CD4-positive, alpha-beta T cell (primary cell): ENCODE measurements at regions not wholly inside any gene's neighbourhood (a gene's known extent, or its start where the extent isn't known, plus 50 kb on each side); places are given as distances from the start of the nearest gene placed in this dataset.

Source experiments
- ATAC-seq: fragments of 200-7000 bp; cut with Tn5 transposase; one replicate; pipeline ENCODE4 v1.10.0; 2022; ENCODE audit warnings: mild to moderate bottlenecking; ENCODE audit not compliant: poor library complexity
- CTCF ChIA-PET: fragments of 350-600 bp; sonication (Branson Sonifier 250); formaldehyde crosslinking; loops from one replicate; lab custom pipeline; 2021; ENCODE audit warnings: antibody characterized with exemption, inconsistent platforms; lab: Charles Lee
- POLR2A ChIA-PET: fragments of 350-600 bp; sonication (Branson Sonifier 250); formaldehyde crosslinking; loops from one replicate; lab custom pipeline; 2021; ENCODE audit warnings: antibody characterized with exemption, inconsistent platforms; lab: Charles Lee
- DNase-seq, 14 experiments: peaks; one replicate each; pipeline ENCODE4 v3.0.0-alpha.2; 2013 to 2020; ENCODE audit warnings: mixed read lengths in 2 of 14
- H3K27ac ChIP-seq, 2 donors: one replicate each; pipeline versions ENCODE4 v1.5.1 to v1.7.0; 2013; ENCODE audit warnings: low read length in 2 of 2, low read depth in 1 of 2, mild to moderate bottlenecking in 1 of 2
- H3K27me3 ChIP-seq, 2 experiments: 1 replicate in 1 of 2; 2 replicates in 1 of 2; pipeline versions ENCODE4 v1.6.1 to v1.7.0; 2013; ENCODE audit warnings: low read length in 2 of 2, control low read depth in 1 of 2, mild to moderate bottlenecking in 1 of 2, moderate library complexity in 1 of 2; ENCODE audit not compliant: insufficient read depth in 2 of 2, control insufficient read depth in 1 of 2
- H3K36me3 ChIP-seq: one replicate; pipeline ENCODE4 v1.6.1; 2013; ENCODE audit warnings: low read length, control low read depth; ENCODE audit not compliant: insufficient read depth
- H3K4me1 ChIP-seq: one replicate; pipeline ENCODE4 v1.6.1; 2013; ENCODE audit warnings: low read length, control low read depth; ENCODE audit not compliant: insufficient read depth
- H3K4me3 ChIP-seq: one replicate; pipeline ENCODE4 v1.5.1; 2013; ENCODE audit warnings: mild to moderate bottlenecking, low read length, moderate library complexity
- H3K9me3 ChIP-seq, 2 experiments: 1 replicate in 1 of 2; 2 replicates in 1 of 2; pipeline versions ENCODE4 v1.6.1 to v1.7.0; 2013; ENCODE audit warnings: low read length in 2 of 2, mild to moderate bottlenecking in 2 of 2, control low read depth in 1 of 2, moderate library complexity in 1 of 2; ENCODE audit not compliant: control insufficient read depth in 1 of 2, insufficient read depth in 1 of 2
- H3K27ac Mint-ChIP-seq: one replicate; pipeline ENCODE4 v1.8.0; 2020; ENCODE audit warnings: mixed read lengths
- H3K27me3 Mint-ChIP-seq: one replicate; pipeline ENCODE4 v1.8.0; 2021; ENCODE audit warnings: mixed read lengths
- H3K36me3 Mint-ChIP-seq: one replicate; pipeline ENCODE4 v1.8.0; 2021; ENCODE audit warnings: low read depth, mixed read lengths
- H3K4me1 Mint-ChIP-seq: one replicate; pipeline ENCODE4 v1.8.0; 2021; ENCODE audit warnings: low read depth, mixed read lengths
- H3K4me3 Mint-ChIP-seq: one replicate; pipeline ENCODE4 v1.8.0; 2020; ENCODE audit warnings: mild to moderate bottlenecking, mixed read lengths
- H3K9me3 Mint-ChIP-seq: one replicate; pipeline ENCODE4 v1.8.0; 2020; ENCODE audit warnings: mixed read lengths
- intact Hi-C, 2 experiments: fragments of 100-400 bp; cut with DNase I in 1 of 2; cut with micrococcal nuclease in 1 of 2; formaldehyde crosslinking; loops; one replicate each; pipeline versions ENCODE4 v1.15.1 to v1.9.0; 2023 to 2025; cut with DNase I, micrococcal nuclease
- TF ChIP-seq, protein P1 (sequence below): fragments of 200-600 bp; IDR thresholded peaks from one replicate; pipeline ENCODE4 v1.8.0; 2022; ENCODE audit warnings: antibody characterized with exemption, mild to moderate bottlenecking

DNA sequence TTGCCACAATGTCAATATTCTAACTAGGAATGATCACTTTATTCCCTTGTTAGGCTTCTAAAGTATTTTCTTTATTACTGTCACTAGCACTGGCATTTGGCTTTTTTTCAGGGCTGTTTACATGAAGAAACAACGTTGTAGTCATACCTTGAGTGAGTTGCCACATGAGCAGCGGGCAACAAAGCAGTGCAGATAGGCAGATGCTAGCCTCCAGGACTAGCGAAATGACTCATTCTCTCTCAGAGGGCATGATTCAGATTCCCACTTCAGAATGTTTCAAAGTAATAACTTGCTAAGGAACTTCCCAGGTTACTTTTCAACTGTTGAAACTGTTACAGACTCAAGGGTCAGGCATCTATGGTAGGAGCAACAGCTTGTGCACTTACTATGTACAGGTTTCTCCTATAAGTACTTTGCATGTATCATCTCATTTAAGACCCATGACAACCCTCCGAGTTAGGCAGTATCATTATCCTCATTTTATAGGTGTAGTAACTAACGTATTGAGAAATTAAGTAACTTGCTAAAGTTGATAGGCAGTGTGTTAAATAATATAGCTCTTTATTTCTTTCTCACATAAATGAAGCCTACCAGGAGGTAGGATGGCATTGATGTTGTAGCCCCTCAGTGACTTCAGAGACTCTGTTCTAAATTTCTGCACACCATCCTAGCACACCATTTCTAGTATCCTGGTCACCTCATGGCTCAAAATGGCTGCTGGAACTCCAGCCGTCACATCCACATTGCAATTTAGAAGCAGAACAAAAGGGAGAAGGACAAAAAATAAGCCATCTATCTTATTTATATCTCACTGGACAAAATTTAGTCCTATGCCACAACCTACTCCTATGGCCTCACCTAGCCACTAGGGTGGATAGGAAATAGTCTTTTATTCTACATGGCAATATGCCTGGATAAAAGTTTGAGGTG lies 83.3 kb downstream of the ICOS start:
- TF ChIP-seq, protein P1, sequence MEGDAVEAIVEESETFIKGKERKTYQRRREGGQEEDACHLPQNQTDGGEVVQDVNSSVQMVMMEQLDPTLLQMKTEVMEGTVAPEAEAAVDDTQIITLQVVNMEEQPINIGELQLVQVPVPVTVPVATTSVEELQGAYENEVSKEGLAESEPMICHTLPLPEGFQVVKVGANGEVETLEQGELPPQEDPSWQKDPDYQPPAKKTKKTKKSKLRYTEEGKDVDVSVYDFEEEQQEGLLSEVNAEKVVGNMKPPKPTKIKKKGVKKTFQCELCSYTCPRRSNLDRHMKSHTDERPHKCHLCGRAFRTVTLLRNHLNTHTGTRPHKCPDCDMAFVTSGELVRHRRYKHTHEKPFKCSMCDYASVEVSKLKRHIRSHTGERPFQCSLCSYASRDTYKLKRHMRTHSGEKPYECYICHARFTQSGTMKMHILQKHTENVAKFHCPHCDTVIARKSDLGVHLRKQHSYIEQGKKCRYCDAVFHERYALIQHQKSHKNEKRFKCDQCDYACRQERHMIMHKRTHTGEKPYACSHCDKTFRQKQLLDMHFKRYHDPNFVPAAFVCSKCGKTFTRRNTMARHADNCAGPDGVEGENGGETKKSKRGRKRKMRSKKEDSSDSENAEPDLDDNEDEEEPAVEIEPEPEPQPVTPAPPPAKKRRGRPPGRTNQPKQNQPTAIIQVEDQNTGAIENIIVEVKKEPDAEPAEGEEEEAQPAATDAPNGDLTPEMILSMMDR: no peak
- DNase-seq (peak in 6 of 14 experiments; percentile 7 to 42 (median 11)), ATAC-seq (no peak)
- no peak overlapping the region for H3K27ac Mint-ChIP-seq
- POLR2A ChIA-PET: no interaction called here
- intact Hi-C loops: no loop called here
- Histone ChIP-seq H3K36me3 (no peaks in the 10 kb centered on the region), H3K27ac (no peak overlapping the region), H3K4me3 (no peak overlapping the region), H3K27me3 (no peaks in the 10 kb centered on the region), H3K4me1 (peaks cover 6% of the 10 kb centered on the region), H3K9me3 (no peaks in the 10 kb centered on the region)
- H3K4me3 Mint-ChIP-seq: no peak overlapping the region
- H3K9me3 Mint-ChIP-seq: no peaks in the 10 kb centered on the region
- CTCF ChIA-PET: no interaction called here
- peaks cover 40% of the 10 kb centered on the region for H3K4me1 Mint-ChIP-seq
- no peaks in the 10 kb centered on the region for H3K27me3 Mint-ChIP-seq
- no peaks in the 10 kb centered on the region for H3K36me3 Mint-ChIP-seq

DNA sequence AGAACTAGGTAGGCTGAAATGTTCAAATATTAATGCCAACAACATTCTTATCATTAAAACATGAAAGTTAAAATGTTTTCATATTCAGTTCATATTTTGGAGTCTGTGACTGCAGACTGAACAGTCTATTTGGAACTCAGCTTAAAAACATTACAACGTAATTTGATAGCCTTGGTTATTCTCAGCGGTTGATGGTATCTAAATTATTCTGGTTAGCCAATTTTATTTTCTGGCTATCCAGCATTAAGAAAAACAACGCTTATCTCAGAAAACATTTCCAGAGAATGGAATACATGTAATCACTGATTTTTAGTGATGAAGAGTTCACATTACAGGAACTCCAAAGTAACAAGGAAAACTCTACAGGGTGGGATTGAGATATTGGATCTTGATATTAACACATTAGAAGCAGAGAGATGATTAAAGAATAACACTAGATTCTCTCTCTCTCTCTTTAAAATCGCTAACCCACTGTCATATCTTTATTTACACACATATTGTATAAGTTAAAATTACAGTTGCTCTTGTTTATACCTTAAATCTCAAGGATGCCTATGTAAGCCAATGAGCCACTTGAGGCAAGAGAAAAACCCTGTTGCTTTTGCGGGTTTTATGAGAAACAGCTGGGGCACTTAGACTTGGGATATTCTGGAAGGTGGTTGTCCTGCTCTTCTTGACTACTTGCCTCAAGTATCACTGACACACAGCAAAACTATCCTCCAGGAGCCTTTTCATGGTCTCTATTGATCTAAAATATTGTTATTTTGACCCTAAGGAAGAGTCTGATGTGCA lies 84.9 kb downstream of the ICOS start:
- DNase-seq (no peak), ATAC-seq (no peak)
- Mint-ChIP-seq H3K9me3 (no peaks in the 10 kb centered on the region), H3K36me3 (no peaks in the 10 kb centered on the region), H3K27ac (no peak overlapping the region), H3K4me3 (no peak overlapping the region), H3K27me3 (no peaks in the 10 kb centered on the region), H3K4me1 (peaks cover 30% of the 10 kb centered on the region)
- Histone ChIP-seq H3K27ac (no peak overlapping the region), H3K36me3 (no peaks in the 10 kb centered on the region), H3K4me1 (peaks cover 8% of the 10 kb centered on the region), H3K4me3 (no peak overlapping the region), H3K27me3 (no peaks in the 10 kb centered on the region), H3K9me3 (no peaks in the 10 kb centered on the region)
- TF ChIP-seq, protein P1: no peak
- ChIA-PET POLR2A (interaction anchor here (0.6 kb wide), 2 partner anchors 33 to 54 kb away, joined by 3 read pairs; no protein-coding TSS in a partner anchor), CTCF (no interaction called here)
- intact Hi-C loops: no loop called here

DNA sequence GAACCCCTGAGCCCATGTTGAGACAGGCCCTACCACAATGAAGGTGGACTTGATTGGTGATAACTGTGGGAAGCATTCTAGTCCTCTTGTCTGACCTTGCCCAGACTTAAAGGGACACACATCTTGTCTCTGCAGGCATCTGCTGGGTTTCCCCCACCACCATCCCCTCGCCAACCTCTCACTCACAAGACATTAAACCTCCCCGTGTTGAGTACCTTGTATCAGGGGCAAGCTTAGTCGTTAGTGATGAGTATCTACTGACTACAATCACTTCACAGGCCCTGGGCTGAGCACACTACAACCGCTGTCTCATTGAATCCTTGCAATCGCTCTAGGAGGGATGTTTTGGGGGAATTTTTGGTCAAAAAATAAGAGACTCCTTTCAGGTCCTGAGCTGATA lies 86.0 kb downstream of the ICOS start:
- Histone ChIP-seq H3K27me3 (no peaks in the 10 kb centered on the region), H3K27ac (no peak overlapping the region), H3K36me3 (no peaks in the 10 kb centered on the region), H3K9me3 (no peaks in the 10 kb centered on the region), H3K4me3 (no peak overlapping the region), H3K4me1 (peaks cover 19% of the 10 kb centered on the region)
- DNase-seq: peak in 1 of 14 experiments; percentile 32
- ChIA-PET CTCF (interaction anchor here (1.2 kb wide), 2 partner anchors 27 to 50 kb away, joined by 3 read pairs; no protein-coding TSS in a partner anchor), POLR2A (interaction anchor here (0.8 to 1.9 kb wide), 2 partner anchors 23 to 29 kb away, joined by 3 to 11 read pairs; no protein-coding TSS in a partner anchor)
- peak; percentile 12 for ATAC-seq
- Mint-ChIP-seq H3K4me3 (no peak overlapping the region), H3K4me1 (peaks cover 38% of the 10 kb centered on the region), H3K9me3 (no peaks in the 10 kb centered on the region), H3K27ac (peak overlapping the region; percentile 52), H3K27me3 (no peaks in the 10 kb centered on the region), H3K36me3 (no peaks in the 10 kb centered on the region)
- TF ChIP-seq, protein P1: no peak
- intact Hi-C loops: no loop called here
